Progenitor cell of endocrine pancreas (in vitro differentiated cells): ENCODE measurements at regions not wholly inside any gene's neighbourhood (a gene's known extent, or its start where the extent isn't known, plus 50 kb on each side); places are given as distances from the start of the nearest gene placed in this dataset.

ENCODE experiments used
- DNase-seq: peaks from one replicate; pipeline ENCODE4 v3.0.0; 2021; ENCODE audit warnings: low spot score; ENCODE audit not compliant: unreplicated experiment
- H3K27ac Mint-ChIP-seq: 2 replicates; pipeline ENCODE4 v1.8.0; 2021; ENCODE audit warnings: mild to moderate bottlenecking, moderate library complexity, mixed read lengths
- H3K27me3 Mint-ChIP-seq: 2 replicates; pipeline ENCODE4 v1.8.0; 2021; ENCODE audit warnings: mixed read lengths
- H3K36me3 Mint-ChIP-seq: 2 replicates; pipeline ENCODE4 v1.8.0; 2022; ENCODE audit warnings: mixed read lengths; ENCODE audit not compliant: insufficient read depth
- H3K4me1 Mint-ChIP-seq: 2 replicates; pipeline ENCODE4 v1.8.0; 2021; ENCODE audit warnings: low read depth, mixed read lengths
- H3K4me3 Mint-ChIP-seq: 2 replicates; pipeline ENCODE4 v1.8.0; 2021; ENCODE audit warnings: low read depth, mild to moderate bottlenecking, moderate library complexity, mixed read lengths
- H3K9me3 Mint-ChIP-seq: 2 replicates; pipeline ENCODE4 v1.8.0; 2021; ENCODE audit warnings: low read depth, mixed read lengths
- TF ChIP-seq, protein P1 (sequence below): fragments of 200-600 bp; sonication (generic); IDR thresholded peaks from one replicate; pipeline ENCODE4 v1.5.0; 2021; ENCODE audit warnings: antibody characterized with exemption, mild to moderate bottlenecking; ENCODE audit not compliant: unreplicated experiment

DNA sequence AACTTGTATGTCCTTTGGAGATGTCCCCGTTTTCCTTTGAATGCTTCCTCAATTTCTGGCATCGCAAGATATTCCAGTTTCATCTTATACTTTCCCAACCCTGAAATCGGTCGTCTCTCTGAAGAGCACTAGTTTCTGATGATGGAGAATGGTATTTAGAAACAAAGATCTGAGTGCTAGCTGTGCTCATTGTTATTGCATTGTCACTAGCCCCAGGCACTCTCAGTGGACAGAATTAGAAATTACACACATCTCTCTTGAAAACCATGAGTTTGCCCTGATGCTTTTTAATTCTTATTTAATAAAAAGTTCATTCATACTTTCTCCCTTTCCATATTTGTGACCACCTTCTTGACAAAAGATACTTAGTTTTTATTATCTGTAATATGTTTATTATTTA, 67.7 kb downstream of the C9orf152 start:
- Mint-ChIP-seq H3K4me3 (no peak overlapping the region), H3K36me3 (peaks cover 9% of the 10 kb centered on the region), H3K27me3 (no peaks in the 10 kb centered on the region), H3K4me1 (peaks cover 1% of the 10 kb centered on the region), H3K27ac (no peak overlapping the region), H3K9me3 (no peaks in the 10 kb centered on the region)
- no peak for DNase-seq
- TF ChIP-seq, protein P1, sequence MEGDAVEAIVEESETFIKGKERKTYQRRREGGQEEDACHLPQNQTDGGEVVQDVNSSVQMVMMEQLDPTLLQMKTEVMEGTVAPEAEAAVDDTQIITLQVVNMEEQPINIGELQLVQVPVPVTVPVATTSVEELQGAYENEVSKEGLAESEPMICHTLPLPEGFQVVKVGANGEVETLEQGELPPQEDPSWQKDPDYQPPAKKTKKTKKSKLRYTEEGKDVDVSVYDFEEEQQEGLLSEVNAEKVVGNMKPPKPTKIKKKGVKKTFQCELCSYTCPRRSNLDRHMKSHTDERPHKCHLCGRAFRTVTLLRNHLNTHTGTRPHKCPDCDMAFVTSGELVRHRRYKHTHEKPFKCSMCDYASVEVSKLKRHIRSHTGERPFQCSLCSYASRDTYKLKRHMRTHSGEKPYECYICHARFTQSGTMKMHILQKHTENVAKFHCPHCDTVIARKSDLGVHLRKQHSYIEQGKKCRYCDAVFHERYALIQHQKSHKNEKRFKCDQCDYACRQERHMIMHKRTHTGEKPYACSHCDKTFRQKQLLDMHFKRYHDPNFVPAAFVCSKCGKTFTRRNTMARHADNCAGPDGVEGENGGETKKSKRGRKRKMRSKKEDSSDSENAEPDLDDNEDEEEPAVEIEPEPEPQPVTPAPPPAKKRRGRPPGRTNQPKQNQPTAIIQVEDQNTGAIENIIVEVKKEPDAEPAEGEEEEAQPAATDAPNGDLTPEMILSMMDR: no peak

DNA sequence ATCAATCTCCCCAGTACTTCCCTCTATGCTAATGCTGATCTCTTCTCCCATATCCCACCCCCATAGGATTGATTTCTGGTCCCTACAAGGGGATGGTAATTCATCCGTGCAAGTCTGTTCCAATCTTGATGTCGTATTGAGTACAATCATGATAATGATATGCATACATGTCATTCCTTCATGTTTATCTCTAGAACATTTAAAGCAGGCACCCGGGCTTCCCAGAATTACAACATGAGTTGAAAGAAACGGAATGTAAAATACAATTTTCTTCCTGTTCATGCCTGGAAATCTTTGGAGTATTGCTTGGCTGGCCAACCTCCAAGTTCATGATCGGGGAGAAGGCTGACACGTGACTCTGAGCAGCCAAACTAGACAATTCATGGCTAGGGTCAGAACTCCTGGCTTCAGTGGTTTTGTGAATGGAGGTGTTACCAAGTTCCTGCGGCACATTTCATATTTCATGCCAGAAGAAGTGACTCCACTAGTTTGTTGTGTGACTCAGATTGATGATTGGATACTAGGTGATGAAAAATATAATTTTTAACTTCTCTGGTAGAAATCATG, 66.6 kb downstream of the C9orf152 start:
- DNase-seq: no peak
- Mint-ChIP-seq H3K36me3 (peaks cover 9% of the 10 kb centered on the region), H3K27me3 (no peaks in the 10 kb centered on the region), H3K27ac (no peak overlapping the region), H3K9me3 (no peaks in the 10 kb centered on the region), H3K4me3 (no peak overlapping the region), H3K4me1 (peaks cover 1% of the 10 kb centered on the region)
- TF ChIP-seq, protein P1: no peak

DNA sequence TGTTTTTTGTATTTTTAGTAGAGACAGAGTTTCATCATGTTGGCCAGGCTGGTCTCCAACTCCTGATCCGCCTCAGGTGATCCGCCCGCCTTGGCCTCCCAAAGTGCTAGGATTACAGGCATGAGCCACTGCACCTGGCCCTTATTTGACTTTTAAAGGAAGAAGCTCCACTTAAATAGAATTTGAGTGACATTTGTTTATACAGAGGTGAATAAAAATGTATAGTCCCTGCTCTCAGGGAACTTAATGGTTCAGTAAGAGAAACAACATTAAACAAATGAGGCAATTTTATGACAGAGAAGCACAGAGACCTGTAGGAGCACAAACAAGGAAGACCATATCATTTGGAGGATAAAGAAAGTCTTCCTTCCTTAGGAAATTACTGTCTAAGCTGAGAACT, 65.7 kb downstream of the C9orf152 start:
- no peaks in the 10 kb centered on the region for H3K27me3 Mint-ChIP-seq
- peaks cover 4% of the 10 kb centered on the region for H3K36me3 Mint-ChIP-seq
- H3K9me3 Mint-ChIP-seq: no peaks in the 10 kb centered on the region
- H3K27ac Mint-ChIP-seq: no peak overlapping the region
- peaks cover 1% of the 10 kb centered on the region for H3K4me1 Mint-ChIP-seq
- no peak overlapping the region for H3K4me3 Mint-ChIP-seq
- TF ChIP-seq, protein P1: no peak
- no peak for DNase-seq

DNA sequence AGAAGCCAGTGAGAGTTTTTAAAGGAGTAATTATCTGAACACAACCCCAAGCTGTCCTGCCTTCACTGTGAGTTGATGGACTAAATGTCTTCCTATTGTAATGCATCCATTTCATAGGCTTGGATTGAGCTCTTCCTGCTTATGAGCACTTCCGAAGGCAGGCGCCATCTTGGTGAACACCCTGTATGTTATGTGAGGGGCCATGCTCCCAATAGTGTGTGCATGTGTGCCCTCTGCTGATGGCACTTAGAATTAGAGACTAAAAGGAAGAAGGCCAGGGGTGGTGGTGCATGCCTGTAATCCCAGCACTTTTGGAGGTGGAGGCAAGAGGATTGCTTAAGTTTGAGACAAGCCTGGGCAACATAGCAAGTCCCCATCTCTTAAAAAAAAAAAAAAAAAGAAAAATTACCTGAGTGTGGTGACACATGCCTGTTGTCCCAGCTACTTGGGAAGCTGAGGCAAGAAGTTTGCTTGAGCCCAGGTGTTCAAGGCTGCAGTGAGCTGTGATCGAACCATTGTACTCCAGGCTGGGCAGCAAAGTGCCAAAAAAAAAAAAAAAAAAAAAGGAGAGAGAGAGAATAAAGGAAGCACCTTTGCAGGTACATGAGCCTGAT, 65.0 kb downstream of the C9orf152 start:
- Mint-ChIP-seq H3K36me3 (peaks cover 4% of the 10 kb centered on the region), H3K4me3 (no peak overlapping the region), H3K27ac (no peak overlapping the region), H3K9me3 (no peaks in the 10 kb centered on the region), H3K27me3 (no peaks in the 10 kb centered on the region), H3K4me1 (peaks cover 1% of the 10 kb centered on the region)
- TF ChIP-seq, protein P1: peak; percentile 11
- no peak for DNase-seq

DNA sequence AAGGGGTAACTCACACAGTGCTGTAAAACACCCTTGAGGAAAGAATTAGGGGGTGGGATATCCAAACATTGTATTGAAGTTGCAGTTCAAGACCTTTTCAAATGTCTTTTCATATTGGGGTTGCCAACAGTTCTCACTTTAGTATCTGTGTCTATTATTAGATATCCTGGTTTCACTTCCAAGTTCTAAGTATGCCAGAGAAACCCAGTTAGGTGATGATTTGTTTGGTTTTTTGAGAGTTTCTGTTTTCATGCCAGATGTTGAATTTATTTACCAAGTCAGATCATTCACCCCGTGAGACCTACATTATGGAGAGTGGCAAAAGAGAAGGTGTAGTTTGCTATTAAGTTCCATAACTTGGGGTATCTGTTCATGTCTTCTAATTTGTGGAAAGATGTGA, 64.5 kb downstream of the C9orf152 start:
- peaks cover 1% of the 10 kb centered on the region for H3K4me1 Mint-ChIP-seq
- H3K27me3 Mint-ChIP-seq: no peaks in the 10 kb centered on the region
- H3K27ac Mint-ChIP-seq: no peak overlapping the region
- DNase-seq: no peak
- TF ChIP-seq, protein P1: no peak
- H3K4me3 Mint-ChIP-seq: no peak overlapping the region
- peaks cover 4% of the 10 kb centered on the region for H3K36me3 Mint-ChIP-seq
- no peaks in the 10 kb centered on the region for H3K9me3 Mint-ChIP-seq
